WI38 (cell line): ENCODE measurements at regions not wholly inside any gene's neighbourhood (a gene's known extent, or its start where the extent isn't known, plus 50 kb on each side); places are given as distances from the start of the nearest gene placed in this dataset.

Source experiments
- H3K4me3 ChIP-seq: 2 replicates; pipeline ENCODE4 v1.5.1; 2011; ENCODE audit warnings: low read depth, mild to moderate bottlenecking, control low read depth, low read length
- TF ChIP-seq, protein P1 (sequence below): IDR thresholded peaks from 2 replicates; pipeline ENCODE4 v1.5.1; 2012; ENCODE audit warnings: low read depth, mild to moderate bottlenecking, control low read depth, low read length

DNA sequence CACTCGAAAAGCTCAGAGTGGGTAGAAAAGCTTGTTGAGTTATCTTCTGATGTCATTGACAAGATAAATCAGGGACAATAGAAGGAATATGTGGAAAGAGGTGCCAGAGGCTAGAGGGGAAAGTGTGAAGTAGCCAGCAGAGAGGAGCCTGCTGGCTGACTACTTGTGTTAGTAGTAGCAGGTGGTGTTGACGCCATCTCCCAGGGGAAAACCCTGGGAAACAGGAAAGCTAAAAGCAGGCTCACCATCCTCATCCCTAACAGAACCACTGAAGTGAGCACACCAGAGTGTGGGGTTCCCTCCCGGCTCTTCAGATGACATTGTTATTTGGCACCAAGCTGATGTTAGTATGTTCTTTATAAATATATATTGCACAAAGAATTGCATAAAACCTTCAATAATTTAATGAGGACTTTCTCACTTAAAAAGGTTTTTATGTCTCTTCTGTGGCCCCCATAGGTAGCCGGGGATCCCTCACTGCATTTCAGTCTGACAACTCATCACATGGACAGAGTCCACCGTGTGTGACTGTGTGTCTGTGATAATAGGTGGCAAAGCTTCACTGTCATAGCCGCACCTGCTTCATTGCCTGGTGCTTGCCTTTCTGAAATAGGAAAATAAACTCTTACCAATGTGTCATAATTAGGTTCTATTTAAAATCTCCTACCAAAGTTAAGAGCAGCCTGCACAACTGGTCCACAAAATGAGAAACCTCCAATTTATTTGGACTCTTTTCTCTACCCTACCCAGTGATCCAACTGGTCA, 63.2 kb upstream of the TOP3B start:
- no peak overlapping the region for H3K4me3 ChIP-seq
- TF ChIP-seq, protein P1, sequence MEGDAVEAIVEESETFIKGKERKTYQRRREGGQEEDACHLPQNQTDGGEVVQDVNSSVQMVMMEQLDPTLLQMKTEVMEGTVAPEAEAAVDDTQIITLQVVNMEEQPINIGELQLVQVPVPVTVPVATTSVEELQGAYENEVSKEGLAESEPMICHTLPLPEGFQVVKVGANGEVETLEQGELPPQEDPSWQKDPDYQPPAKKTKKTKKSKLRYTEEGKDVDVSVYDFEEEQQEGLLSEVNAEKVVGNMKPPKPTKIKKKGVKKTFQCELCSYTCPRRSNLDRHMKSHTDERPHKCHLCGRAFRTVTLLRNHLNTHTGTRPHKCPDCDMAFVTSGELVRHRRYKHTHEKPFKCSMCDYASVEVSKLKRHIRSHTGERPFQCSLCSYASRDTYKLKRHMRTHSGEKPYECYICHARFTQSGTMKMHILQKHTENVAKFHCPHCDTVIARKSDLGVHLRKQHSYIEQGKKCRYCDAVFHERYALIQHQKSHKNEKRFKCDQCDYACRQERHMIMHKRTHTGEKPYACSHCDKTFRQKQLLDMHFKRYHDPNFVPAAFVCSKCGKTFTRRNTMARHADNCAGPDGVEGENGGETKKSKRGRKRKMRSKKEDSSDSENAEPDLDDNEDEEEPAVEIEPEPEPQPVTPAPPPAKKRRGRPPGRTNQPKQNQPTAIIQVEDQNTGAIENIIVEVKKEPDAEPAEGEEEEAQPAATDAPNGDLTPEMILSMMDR, result no peak

DNA sequence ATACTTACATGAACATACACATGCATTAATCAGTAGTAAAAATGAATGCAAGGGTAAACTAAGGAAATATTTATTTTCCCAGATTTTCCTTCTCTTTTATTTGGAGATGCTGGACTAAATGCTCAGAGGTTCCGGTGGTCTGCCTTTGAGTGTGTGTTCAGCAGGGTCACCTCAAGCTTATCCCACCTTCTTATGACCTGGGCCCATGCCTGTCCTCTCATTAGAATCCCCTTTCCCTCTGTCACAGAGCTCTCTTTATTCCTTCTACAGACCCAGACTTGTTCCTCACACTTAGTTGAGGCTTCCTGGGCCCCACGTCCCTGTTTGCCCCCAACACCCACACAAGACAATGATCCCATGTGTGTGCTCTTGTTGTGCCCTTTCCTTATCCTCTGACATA, 61.6 kb upstream of the TOP3B start:
- no peak overlapping the region for H3K4me3 ChIP-seq
- TF ChIP-seq, protein P1, result no peak

DNA sequence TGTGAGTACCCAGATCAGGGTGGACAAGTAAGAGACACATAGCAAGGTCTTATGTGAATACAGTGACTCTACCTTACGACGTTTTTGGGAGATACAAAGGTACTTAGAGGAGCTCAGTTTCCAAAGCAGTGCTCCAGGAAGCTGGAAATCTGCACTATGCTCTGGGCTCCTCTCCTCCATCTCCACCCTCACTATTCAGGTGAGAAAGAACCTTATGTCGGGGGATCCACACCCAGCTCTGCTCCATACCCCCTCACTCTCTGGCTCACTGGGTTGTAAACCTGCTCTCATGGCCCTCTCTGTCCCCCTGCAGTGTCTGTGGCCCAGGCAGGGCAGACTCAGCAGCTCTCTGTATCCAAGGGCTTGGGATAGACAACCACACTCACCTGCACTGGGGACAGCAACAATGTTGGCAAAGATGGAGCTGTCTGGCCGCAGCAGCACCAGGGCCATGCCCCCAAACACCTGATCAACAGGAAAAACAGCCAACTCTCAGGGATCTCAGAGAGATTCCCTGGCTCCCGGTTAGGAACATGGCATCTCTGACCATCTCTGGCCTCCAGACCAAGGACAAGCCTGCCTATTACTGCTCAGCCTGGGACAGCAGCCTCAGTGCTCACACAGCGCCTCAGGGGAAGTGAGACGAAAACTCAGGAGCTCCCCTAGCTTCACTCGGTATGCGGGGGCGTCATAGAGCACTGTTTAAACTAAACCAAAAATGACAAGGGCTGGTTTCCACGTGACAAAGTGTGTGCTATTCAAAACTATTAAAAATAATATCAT, 60.9 kb upstream of the TOP3B start:
- no peak overlapping the region for H3K4me3 ChIP-seq
- TF ChIP-seq, protein P1, result no peak

DNA sequence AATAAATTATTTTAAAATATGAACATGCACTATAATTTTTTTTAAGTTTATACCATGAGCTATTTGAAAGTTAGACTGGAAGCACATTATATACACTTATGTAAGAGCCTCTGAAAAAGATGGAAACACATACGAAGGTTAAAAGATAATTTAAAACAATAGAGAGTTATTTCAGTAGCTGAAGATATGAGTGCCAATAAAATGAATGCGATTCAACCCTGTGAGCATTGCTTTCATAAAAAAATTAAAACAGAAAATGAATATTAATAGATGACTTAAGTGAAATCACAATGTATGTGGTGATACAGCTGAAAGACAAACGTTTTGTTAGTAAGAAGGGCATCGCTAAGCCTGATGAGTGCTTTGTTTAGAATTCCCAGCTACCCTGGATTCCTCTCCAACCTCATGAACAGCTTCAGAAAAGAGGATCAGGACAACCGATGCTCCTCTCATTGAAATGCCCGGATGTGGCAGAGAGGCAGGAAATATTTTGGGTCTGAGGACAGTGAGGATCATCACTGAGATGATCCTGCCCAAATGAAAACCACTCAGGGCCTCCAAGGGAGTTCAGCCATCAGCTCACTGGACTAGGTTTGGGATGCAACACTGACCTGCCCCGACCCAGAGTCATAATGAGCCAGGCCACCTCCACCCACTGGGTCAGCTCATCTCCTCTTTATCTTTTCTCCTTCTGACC, 60.2 kb upstream of the TOP3B start:
- no peak overlapping the region for H3K4me3 ChIP-seq
- TF ChIP-seq, protein P1, result no peak

DNA sequence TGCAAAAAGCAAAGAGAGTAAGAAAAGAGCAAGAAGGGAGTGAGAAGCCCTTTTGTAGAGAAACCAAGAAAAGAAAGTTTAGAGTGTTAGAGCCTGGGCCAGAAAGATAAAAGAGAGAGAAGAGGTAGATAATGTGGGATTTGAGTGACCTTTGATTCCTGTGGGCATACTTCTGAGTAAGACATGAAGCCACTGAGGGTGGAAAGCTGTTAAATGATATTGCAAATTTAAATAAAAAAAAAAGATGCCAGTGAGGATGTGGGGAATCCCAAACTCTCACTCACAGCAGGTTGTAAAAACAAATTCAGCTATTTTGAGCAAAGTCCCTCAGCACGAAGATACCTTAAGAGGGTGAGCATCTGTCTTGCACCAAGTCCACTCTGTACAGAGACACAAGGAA, 59.4 kb upstream of the TOP3B start:
- no peak overlapping the region for H3K4me3 ChIP-seq
- TF ChIP-seq, protein P1, result no peak

DNA sequence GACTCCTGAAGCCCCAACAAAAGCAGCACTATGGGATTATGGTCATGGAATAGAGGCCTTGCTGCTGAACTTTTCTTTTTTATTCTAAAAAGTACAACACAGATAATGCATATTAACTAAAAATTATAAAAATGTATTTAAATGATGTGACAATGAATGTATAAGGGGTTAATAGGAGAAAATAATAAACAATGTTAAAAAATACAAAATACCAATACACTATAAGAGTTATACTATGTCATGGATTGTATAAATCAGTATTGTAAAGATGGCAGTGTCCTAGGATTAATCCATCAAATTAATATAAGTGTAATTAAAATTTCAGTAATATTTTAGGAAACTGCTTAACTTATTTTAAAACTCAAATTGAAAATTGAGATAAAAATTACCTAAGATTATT, 58.3 kb upstream of the TOP3B start:
- TF ChIP-seq, protein P1, result no peak
- H3K4me3 ChIP-seq, result no peak overlapping the region
